Vagina (tissue), 2 donors: ENCODE measurements at regions not wholly inside any gene's neighbourhood (a gene's known extent, or its start where the extent isn't known, plus 50 kb on each side); places are given as distances from the start of the nearest gene placed in this dataset.

Experiments
- DNase-seq, 2 donors: peaks; one replicate each; pipeline ENCODE4 v3.0.0-alpha.2; 2017; ENCODE audit errors: extremely low spot score in 2 of 2
- H3K27ac ChIP-seq: fragments of 200-600 bp; sonication (generic); one replicate; pipeline ENCODE4 v1.5.1; 2019
- H3K27me3 ChIP-seq: fragments of 200-600 bp; sonication (generic); one replicate; pipeline ENCODE4 v1.5.1; 2019
- H3K36me3 ChIP-seq, 2 donors: fragments of 200-600 bp; sonication (generic); one replicate each; pipeline ENCODE4 v1.5.1; 2017 to 2019
- H3K4me1 ChIP-seq: fragments of 200-600 bp; sonication (generic); one replicate; pipeline ENCODE4 v1.5.1; 2019
- H3K4me3 ChIP-seq, 2 donors: fragments of 200-600 bp; sonication (generic); 1 replicate in 1 of 2; 2 replicates in 1 of 2; pipeline ENCODE4 v1.5.1; 2016 to 2019
- H3K9me3 ChIP-seq: fragments of 200-600 bp; sonication (generic); one replicate; pipeline ENCODE4 v1.5.1; 2019
- POLR2A ChIP-seq, 2 donors: fragments of 450-650 bp; IDR thresholded peaks; one replicate each; pipeline ENCODE4 v1.6.1; 2017; ENCODE audit warnings: antibody characterized with exemption in 2 of 2, mild to moderate bottlenecking in 2 of 2, moderate library complexity in 2 of 2
- POLR2AphosphoS5 ChIP-seq, 2 donors: sonication (generic); formaldehyde crosslinking; IDR thresholded peaks; one replicate each; pipeline ENCODE4 v1.9.0; 2017; ENCODE audit warnings: antibody characterized with exemption in 2 of 2, mild to moderate bottlenecking in 2 of 2, low read depth in 1 of 2; ENCODE audit not compliant: insufficient read depth in 1 of 2
- intact Hi-C: fragments of 100-400 bp; cut with DNase I; formaldehyde crosslinking; loops from one replicate; pipeline ENCODE4 v1.15.1; 2023
- TF ChIP-seq, protein P1 (sequence below), 3 experiments: fragments of 450-650 bp in 2 of 3; fragments of 200-600 bp in 1 of 3; sonication (generic) in 1 of 3; IDR thresholded peaks; one replicate each; pipeline ENCODE4 v1.5.1; 2017 to 2019; ENCODE audit warnings: antibody characterized with exemption in 3 of 3, mild to moderate bottlenecking in 2 of 3, moderate library complexity in 2 of 3

DNA sequence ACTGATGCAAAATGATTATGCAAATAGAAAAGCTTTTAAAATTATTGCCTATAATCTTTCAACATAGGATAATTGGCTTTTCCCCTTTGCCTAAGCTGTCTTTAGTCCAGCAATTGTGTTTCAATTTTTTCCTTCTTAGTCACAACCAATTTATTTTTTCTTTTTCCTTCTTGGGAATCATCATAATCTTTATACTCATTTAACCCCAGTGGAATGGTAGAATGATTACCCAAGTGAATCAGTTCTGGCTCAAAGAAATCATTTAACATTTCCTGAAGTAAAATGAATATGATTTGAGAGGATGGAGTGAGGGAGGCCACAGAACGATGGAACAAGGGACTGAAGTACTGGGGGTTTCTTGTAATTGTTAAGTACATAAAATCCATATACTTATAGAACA is 93.0 kb upstream of the CRIM1 start:
- Histone ChIP-seq H3K36me3 (no peaks in the 10 kb centered on the region), H3K27ac (no peak overlapping the region), H3K4me3 (no peak overlapping the region), H3K27me3 (no peaks in the 10 kb centered on the region), H3K4me1 (no peaks in the 10 kb centered on the region), H3K9me3 (no peaks in the 10 kb centered on the region)
- TF ChIP-seq, protein P1, sequence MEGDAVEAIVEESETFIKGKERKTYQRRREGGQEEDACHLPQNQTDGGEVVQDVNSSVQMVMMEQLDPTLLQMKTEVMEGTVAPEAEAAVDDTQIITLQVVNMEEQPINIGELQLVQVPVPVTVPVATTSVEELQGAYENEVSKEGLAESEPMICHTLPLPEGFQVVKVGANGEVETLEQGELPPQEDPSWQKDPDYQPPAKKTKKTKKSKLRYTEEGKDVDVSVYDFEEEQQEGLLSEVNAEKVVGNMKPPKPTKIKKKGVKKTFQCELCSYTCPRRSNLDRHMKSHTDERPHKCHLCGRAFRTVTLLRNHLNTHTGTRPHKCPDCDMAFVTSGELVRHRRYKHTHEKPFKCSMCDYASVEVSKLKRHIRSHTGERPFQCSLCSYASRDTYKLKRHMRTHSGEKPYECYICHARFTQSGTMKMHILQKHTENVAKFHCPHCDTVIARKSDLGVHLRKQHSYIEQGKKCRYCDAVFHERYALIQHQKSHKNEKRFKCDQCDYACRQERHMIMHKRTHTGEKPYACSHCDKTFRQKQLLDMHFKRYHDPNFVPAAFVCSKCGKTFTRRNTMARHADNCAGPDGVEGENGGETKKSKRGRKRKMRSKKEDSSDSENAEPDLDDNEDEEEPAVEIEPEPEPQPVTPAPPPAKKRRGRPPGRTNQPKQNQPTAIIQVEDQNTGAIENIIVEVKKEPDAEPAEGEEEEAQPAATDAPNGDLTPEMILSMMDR (IDR thresholded peaks at IDR 0.05), result no peak
- no peak for TF ChIP-seq POLR2A (IDR thresholded peaks at IDR 0.05)
- no peak for TF ChIP-seq POLR2AphosphoS5 (IDR thresholded peaks at IDR 0.05; ENCODE audit: insufficient read depth in 1 of 2, low read depth in 1 of 2)
- intact Hi-C loops, result no loop called here
- no peak for DNase-seq

DNA sequence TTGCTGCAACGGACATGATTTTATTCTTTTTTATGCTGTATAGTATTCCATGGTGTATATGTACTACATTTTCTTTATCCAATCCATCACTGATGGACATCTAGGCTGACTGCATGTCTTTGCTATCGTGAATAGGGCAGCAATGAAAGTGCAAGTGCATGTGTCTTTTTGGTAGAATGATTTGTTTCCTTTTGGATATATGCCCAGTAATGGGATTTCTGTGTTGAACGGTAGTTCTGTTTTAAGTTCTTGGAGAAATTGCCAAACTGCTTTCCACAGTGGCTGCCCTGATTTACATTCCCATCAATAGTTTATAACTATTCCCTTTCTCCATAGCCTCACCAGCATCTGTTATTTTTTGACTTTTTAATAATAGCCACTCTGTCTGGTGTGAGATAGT is 99.7 kb upstream of the CRIM1 start:
- intact Hi-C loops, result no loop called here
- H3K27ac ChIP-seq, result no peak overlapping the region

DNA sequence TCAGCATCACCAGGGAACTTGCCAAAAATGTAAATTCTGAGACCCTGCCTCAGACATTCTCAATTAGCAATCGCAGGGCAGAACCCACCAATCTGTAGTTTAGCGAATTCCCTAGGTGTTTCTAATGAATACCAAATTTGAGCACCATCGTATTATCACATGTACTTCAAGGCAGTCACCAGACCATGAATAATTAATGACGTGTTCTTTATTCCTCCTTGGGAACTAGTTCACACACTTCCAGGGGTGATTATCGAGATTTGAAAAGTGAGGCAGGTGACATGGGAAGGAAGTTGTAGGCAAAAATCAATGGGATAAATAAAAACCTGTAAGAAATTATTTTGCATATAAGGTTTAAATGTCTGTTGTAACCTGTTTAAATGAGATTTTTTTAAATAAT is 102.5 kb upstream of the CRIM1 start:
- H3K9me3 ChIP-seq, result no peaks in the 10 kb centered on the region
- DNase-seq, result no peak
- no peaks in the 10 kb centered on the region for H3K4me1 ChIP-seq
- no peaks in the 10 kb centered on the region for H3K36me3 ChIP-seq
- no peak overlapping the region for H3K4me3 ChIP-seq
- H3K27ac ChIP-seq, result no peak overlapping the region
- H3K27me3 ChIP-seq, result no peaks in the 10 kb centered on the region
- intact Hi-C loops, result no loop called here
- TF ChIP-seq, protein P1 (IDR thresholded peaks at IDR 0.05), result no peak

More for the DNA sequence above, 99.7 kb upstream of the CRIM1 start:
- Histone ChIP-seq H3K27me3 (no peaks in the 10 kb centered on the region), H3K4me3 (no peak overlapping the region), H3K4me1 (no peaks in the 10 kb centered on the region), H3K9me3 (no peaks in the 10 kb centered on the region), H3K36me3 (no peaks in the 10 kb centered on the region)
- no peak for DNase-seq
- TF ChIP-seq, protein P1 (IDR thresholded peaks at IDR 0.05), result no peak

DNA sequence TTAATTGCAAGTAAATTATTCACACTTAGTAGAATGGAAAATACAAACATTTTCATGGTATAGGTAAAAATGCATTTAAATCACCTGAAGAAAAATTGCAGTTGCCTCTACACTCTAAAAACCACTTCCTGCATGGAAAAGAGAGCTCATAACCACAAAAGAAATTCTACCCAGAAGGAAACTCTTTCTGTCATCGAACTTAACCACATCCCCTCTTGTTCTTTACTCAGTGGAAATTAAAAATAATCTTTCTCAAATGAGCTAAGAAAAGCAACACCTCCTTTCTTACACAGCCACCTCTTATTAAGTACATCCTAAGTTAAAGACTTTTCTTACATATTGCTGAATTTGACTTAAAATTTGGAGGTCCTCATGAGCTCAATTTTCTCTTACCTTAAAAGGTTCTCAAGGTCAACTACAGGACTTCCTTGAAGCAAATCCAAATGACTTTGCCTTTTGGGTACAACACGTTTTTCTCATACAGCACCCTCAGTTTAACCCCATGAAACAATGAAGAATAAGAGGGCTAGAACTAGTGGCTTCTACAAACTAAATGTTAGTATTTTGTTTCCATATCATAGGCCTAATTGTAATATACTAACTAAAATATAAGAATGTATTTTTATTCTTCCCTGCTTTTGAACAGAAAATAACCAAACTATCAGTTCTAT is 109.1 kb upstream of the CRIM1 start:
- H3K4me3 ChIP-seq, result no peak overlapping the region
- intact Hi-C loops, result no loop called here
- no peaks in the 10 kb centered on the region for H3K27me3 ChIP-seq
- no peaks in the 10 kb centered on the region for H3K9me3 ChIP-seq
- H3K27ac ChIP-seq, result no peak overlapping the region
- H3K36me3 ChIP-seq, result no peaks in the 10 kb centered on the region
- DNase-seq, result no peak
- no peaks in the 10 kb centered on the region for H3K4me1 ChIP-seq
- TF ChIP-seq, protein P1 (IDR thresholded peaks at IDR 0.05), result no peak

DNA sequence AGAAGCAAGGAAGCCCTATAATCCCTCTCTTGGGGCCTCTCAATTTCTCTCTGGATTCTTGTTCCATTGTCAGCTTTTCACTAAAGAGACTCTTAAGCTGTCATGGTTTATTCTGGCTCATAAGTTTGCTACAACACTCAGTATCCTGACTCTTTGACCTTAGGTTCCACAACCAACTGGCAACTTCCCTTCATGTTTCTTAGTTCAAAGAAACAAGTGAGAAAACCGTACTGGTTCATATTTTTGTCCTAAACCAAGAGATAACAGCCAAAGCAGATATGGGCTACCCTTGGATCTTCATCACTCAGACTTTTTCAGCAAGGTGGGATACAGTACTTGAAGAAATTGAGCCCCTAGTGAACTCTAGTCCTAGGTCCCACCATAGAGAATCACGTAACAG is 109.9 kb upstream of the CRIM1 start:
- DNase-seq, result no peak
- no peaks in the 10 kb centered on the region for H3K36me3 ChIP-seq
- H3K27me3 ChIP-seq, result no peaks in the 10 kb centered on the region
- no peaks in the 10 kb centered on the region for H3K9me3 ChIP-seq
- TF ChIP-seq POLR2AphosphoS5 (IDR thresholded peaks at IDR 0.05; ENCODE audit: insufficient read depth in 1 of 2, low read depth in 1 of 2) (no peak), POLR2A (IDR thresholded peaks at IDR 0.05) (no peak)
- TF ChIP-seq, protein P1 (IDR thresholded peaks at IDR 0.05), result no peak
- intact Hi-C loops, result no loop called here
- H3K4me1 ChIP-seq, result no peaks in the 10 kb centered on the region
- no peak overlapping the region for H3K27ac ChIP-seq
- H3K4me3 ChIP-seq, result no peak overlapping the region
